UCSD-AML1 (cell line): ENCODE measurements at regions not wholly inside any gene's neighbourhood (a gene's known extent, or its start where the extent isn't known, plus 50 kb on each side); places are given as distances from the start of the nearest gene placed in this dataset.
"Not testable (repeated sequence)": the region's sequence is repeated elsewhere in the genome, so short reads cannot be mapped to it uniquely, and the experiment has no call there.

ENCODE experiments used
- DNase-seq: peaks from one replicate; lab custom pipeline; 2025; ENCODE audit not compliant: unreplicated experiment; lab: John Stamatoyannopoulos, UW

GRCh38 chr9:88596376-88596775 lies 61.4 kb downstream of the NXNL2 start:
- DNase-seq = no peak

- no peak for DNase-seq
These were observed 70.0 kb downstream of the NXNL2 start for GRCh38 chr9:88604836-88605511.

GRCh38 chr9:88605512-88606362 lies 70.8 kb downstream of the NXNL2 start:
- no peak for DNase-seq

- DNase-seq = no peak
These were observed 79.4 kb downstream of the NXNL2 start for GRCh38 chr9:88614359-88614758.

- no peak for DNase-seq
These were observed 88.7 kb downstream of the NXNL2 start for GRCh38 chr9:88623698-88624097.

GRCh38 chr9:88628114-88628513 lies 93.1 kb downstream of the NXNL2 start:
- DNase-seq = no peak

GRCh38 chr9:88628811-88629210 lies 93.8 kb downstream of the NXNL2 start:
- no peak for DNase-seq

GRCh38 chr9:88630574-88630973 lies 95.6 kb downstream of the NXNL2 start:
- DNase-seq = not testable (repeated sequence)

GRCh38 chr9:88635151-88635550 lies 100.2 kb downstream of the NXNL2 start:
- DNase-seq = no peak

- no peak for DNase-seq
These were observed 106.7 kb downstream of the NXNL2 start for GRCh38 chr9:88641456-88642240.

- no peak for DNase-seq
These were observed 107.4 kb downstream of the NXNL2 start for GRCh38 chr9:88642336-88642735.

- no peak for DNase-seq
These were observed 109.0 kb downstream of the NXNL2 start for GRCh38 chr9:88643931-88644330.

GRCh38 chr9:88645172-88645878 lies 110.3 kb downstream of the NXNL2 start:
- no peak for DNase-seq

- no peak for DNase-seq
These were observed 110.9 kb downstream of the NXNL2 start for GRCh38 chr9:88645879-88646199.

- DNase-seq = no peak
These were observed 111.7 kb downstream of the NXNL2 start for GRCh38 chr9:88646539-88647300.

- DNase-seq = no peak
These were observed 117.0 kb downstream of the NXNL2 start for GRCh38 chr9:88651682-88652633.

GRCh38 chr9:88652876-88653275 lies 117.9 kb downstream of the NXNL2 start:
- no peak for DNase-seq

GRCh38 chr9:88653406-88653805 lies 118.4 kb downstream of the NXNL2 start:
- DNase-seq = no peak

GRCh38 chr9:88653911-88654310 lies 118.9 kb downstream of the NXNL2 start:
- DNase-seq = no peak
